ENCODE measurements at regions not wholly inside any gene's neighbourhood (a gene's known extent, or its start where the extent isn't known, plus 50 kb on each side); places are given as distances from the start of the nearest gene placed in this dataset.

- TF ChIP-seq, protein P1, sequence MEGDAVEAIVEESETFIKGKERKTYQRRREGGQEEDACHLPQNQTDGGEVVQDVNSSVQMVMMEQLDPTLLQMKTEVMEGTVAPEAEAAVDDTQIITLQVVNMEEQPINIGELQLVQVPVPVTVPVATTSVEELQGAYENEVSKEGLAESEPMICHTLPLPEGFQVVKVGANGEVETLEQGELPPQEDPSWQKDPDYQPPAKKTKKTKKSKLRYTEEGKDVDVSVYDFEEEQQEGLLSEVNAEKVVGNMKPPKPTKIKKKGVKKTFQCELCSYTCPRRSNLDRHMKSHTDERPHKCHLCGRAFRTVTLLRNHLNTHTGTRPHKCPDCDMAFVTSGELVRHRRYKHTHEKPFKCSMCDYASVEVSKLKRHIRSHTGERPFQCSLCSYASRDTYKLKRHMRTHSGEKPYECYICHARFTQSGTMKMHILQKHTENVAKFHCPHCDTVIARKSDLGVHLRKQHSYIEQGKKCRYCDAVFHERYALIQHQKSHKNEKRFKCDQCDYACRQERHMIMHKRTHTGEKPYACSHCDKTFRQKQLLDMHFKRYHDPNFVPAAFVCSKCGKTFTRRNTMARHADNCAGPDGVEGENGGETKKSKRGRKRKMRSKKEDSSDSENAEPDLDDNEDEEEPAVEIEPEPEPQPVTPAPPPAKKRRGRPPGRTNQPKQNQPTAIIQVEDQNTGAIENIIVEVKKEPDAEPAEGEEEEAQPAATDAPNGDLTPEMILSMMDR (IDR thresholded peaks at IDR 0.05) = no peak
- TF ChIP-seq POLR2A (IDR thresholded peaks at IDR 0.05) = no peak
- TF ChIP-seq POLR2AphosphoS5 (IDR thresholded peaks at IDR 0.05) = no peak
These were observed 325.4 kb downstream of the UACA start for GRCh38 chr15:70437882-70438451.

Measured in stomach (tissue), 4 donors.